ENCODE measurements at regions not wholly inside any gene's neighbourhood (a gene's known extent, or its start where the extent isn't known, plus 50 kb on each side); places are given as distances from the start of the nearest gene placed in this dataset.
A peak's percentile ranks its signal among the peaks of the same experiment; 100 is the strongest.

DNA sequence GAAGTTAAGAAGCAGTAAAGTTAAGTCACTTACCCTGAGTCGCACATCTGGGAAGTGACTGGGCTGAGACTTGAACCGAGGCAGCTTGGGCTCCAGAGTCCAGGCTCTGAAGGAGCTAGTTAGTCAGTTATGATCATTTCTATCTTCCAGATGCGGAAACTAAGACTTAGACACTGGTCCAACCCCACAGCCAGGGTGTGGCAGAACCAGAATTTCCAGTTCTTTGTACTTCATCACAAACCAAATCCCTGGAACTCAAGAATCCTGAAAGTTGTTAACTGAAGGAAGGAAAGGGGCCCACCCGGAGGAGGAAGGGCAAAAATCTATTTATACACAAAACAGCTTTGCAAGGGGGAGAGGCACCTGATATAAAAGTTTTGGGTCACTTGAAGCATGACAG is 389.9 kb downstream of the SHQ1 start:
- Histone ChIP-seq H3K27me3 (ENCODE audit: control insufficient read depth, insufficient read depth, low read length) (no peaks in the 10 kb centered on the region), H3K9ac (ENCODE audit: low read depth, low read length) (no peak overlapping the region), H3K36me3 (ENCODE audit: control insufficient read depth, insufficient read depth, low read length) (no peaks in the 10 kb centered on the region), H3K9me3 (ENCODE audit: control insufficient read depth, insufficient read depth, low read length) (no peaks in the 10 kb centered on the region), H3K4me1 (ENCODE audit: control insufficient read depth, insufficient read depth, low read length) (no peaks in the 10 kb centered on the region), H3K4me3 (ENCODE audit: low read depth, low read length) (no peak overlapping the region)

DNA sequence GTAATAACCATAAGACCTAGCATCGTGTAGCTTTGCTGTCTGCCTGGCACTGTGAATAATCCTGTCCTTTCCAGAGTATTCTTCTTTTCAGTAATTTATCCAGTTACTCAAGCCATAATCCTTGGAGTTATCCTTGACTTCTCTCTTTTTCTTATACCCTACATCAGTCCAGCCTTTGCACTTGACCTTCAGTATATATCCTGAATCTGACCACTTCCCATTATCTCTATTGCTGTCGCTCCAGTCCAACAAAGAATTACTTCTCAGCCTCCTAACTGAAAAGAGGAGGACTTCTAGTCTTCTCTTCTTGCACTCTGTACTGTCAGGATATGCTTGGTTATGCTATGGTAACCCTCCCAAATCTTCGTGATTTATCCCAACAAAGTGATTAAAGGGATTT is 393.8 kb downstream of the SHQ1 start:
- Histone ChIP-seq H3K4me3 (ENCODE audit: low read depth, low read length) (no peak overlapping the region), H3K9ac (ENCODE audit: low read depth, low read length) (no peak overlapping the region), H3K27me3 (ENCODE audit: control insufficient read depth, insufficient read depth, low read length) (peaks cover 5% of the 10 kb centered on the region), H3K4me1 (ENCODE audit: control insufficient read depth, insufficient read depth, low read length) (no peaks in the 10 kb centered on the region), H3K36me3 (ENCODE audit: control insufficient read depth, insufficient read depth, low read length) (no peaks in the 10 kb centered on the region), H3K9me3 (ENCODE audit: control insufficient read depth, insufficient read depth, low read length) (no peaks in the 10 kb centered on the region)

DNA sequence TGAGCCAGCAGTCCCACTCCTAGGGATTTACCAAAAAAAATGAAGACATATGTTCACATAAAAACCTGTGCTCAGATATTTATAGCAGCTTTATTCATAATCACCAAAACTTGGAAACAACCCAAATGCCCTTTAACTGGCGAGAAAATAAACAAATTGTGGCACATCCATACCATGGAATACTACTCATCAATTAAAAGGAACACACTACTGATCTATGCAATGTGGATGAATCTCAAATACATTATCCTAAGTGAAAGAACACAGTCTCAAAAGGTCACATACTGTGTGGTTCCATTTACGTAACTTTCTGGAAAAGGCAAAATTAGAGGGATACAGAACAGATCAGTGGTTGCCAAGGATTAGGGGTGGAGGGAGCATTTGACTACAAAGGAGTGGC is 394.5 kb downstream of the SHQ1 start:
- Histone ChIP-seq H3K4me1 (ENCODE audit: control insufficient read depth, insufficient read depth, low read length) (no peaks in the 10 kb centered on the region), H3K27me3 (ENCODE audit: control insufficient read depth, insufficient read depth, low read length) (peaks cover 9% of the 10 kb centered on the region), H3K4me3 (ENCODE audit: low read depth, low read length) (no peak overlapping the region), H3K9ac (ENCODE audit: low read depth, low read length) (no peak overlapping the region), H3K9me3 (ENCODE audit: control insufficient read depth, insufficient read depth, low read length) (no peaks in the 10 kb centered on the region), H3K36me3 (ENCODE audit: control insufficient read depth, insufficient read depth, low read length) (no peaks in the 10 kb centered on the region)

DNA sequence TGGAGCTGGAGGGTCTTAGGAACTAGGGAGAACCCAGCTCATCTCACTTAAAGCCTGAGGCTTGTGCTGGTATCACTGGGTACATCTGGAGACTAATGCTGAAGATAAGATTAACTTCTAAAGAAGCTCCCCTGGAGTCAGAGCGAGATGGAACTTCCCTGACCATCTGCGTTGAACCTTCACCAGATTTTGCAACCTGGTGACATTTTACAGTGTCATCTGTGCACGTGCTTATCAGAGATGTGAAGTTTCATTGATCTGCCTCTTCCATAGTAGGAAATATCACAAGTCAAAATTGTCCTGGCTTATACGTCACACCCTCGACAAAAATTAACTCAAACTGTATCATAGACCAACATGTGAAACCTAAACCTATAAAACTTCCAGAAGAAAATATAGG is 395.5 kb downstream of the SHQ1 start:
- Histone ChIP-seq H3K4me3 (ENCODE audit: low read depth, low read length) (no peak overlapping the region), H3K27me3 (ENCODE audit: control insufficient read depth, insufficient read depth, low read length) (peaks cover 18% of the 10 kb centered on the region), H3K4me1 (ENCODE audit: control insufficient read depth, insufficient read depth, low read length) (no peaks in the 10 kb centered on the region), H3K9ac (ENCODE audit: low read depth, low read length) (no peak overlapping the region), H3K9me3 (ENCODE audit: control insufficient read depth, insufficient read depth, low read length) (no peaks in the 10 kb centered on the region), H3K36me3 (ENCODE audit: control insufficient read depth, insufficient read depth, low read length) (no peaks in the 10 kb centered on the region)

DNA sequence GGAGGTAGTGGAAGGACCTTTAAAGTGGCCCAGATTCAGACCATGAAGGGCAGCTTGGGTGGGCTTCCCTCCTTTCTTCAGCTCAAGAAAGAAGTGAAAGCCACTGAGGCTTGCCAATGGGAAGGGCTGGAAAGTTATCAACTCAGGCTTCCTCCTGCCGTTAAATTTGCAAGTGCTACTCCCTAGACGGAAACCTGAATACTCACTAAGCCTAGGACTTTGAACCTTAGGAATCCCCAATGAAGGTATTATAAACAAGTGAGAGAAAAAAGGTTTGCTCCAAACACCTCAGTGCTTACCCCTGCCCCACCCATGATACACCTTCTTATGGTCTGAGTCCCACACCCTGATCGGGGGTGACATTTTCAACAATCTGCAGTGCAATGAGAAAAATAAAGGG is 396.4 kb downstream of the SHQ1 start:
- H3K9me3 ChIP-seq (ENCODE audit: control insufficient read depth, insufficient read depth, low read length) = no peaks in the 10 kb centered on the region
- no peaks in the 10 kb centered on the region for H3K4me1 ChIP-seq (ENCODE audit: control insufficient read depth, insufficient read depth, low read length)
- H3K9ac ChIP-seq (ENCODE audit: low read depth, low read length) = no peak overlapping the region
- H3K27me3 ChIP-seq (ENCODE audit: control insufficient read depth, insufficient read depth, low read length) = peaks cover 18% of the 10 kb centered on the region
- H3K4me3 ChIP-seq (ENCODE audit: low read depth, low read length) = no peak overlapping the region
- no peaks in the 10 kb centered on the region for H3K36me3 ChIP-seq (ENCODE audit: control insufficient read depth, insufficient read depth, low read length)

DNA sequence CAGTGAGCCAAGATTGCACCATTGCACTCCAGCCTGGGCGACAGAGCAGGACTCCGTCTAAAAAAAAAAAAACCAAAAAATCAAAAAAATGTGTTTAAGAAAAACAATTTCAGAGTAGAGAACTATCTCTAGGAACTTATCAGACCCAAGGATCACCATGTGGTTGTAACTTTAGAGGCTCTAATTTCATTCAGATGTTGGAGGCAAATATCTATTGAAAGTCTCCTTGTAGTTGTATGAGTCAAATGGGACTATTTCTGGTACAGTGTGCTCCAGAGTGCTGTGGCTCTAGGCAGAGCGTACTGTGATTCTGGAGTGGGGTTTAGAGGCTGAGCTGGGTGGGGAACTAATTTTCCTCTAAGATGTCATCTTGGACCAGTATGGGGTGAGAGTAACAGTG is 398.7 kb downstream of the SHQ1 start:
- peaks cover 18% of the 10 kb centered on the region for H3K27me3 ChIP-seq (ENCODE audit: control insufficient read depth, insufficient read depth, low read length)
- H3K9ac ChIP-seq (ENCODE audit: low read depth, low read length) = no peak overlapping the region
- no peaks in the 10 kb centered on the region for H3K4me1 ChIP-seq (ENCODE audit: control insufficient read depth, insufficient read depth, low read length)
- H3K9me3 ChIP-seq (ENCODE audit: control insufficient read depth, insufficient read depth, low read length) = no peaks in the 10 kb centered on the region
- H3K36me3 ChIP-seq (ENCODE audit: control insufficient read depth, insufficient read depth, low read length) = no peaks in the 10 kb centered on the region
- H3K4me3 ChIP-seq (ENCODE audit: low read depth, low read length) = no peak overlapping the region

DNA sequence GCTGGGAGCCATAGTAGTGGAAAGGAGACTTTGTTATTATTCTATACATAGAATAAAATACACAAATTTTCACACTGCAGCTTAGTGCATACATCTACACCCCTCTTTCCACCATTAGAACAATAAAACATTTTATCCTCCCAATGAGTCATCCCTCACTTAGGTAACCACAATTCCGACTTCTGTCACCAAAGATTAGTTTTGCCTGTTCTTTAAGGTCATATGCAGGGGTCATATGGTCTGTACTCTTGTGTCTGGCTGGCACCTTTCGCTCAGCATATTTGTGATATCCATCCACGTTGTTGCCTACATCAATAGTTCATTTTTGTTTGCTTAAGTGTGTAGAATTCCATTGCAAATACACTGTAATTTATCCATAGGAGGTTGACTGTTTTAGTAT is 399.4 kb downstream of the SHQ1 start:
- H3K27me3 ChIP-seq (ENCODE audit: control insufficient read depth, insufficient read depth, low read length) = peaks cover 18% of the 10 kb centered on the region
- H3K4me3 ChIP-seq (ENCODE audit: low read depth, low read length) = no peak overlapping the region
- H3K4me1 ChIP-seq (ENCODE audit: control insufficient read depth, insufficient read depth, low read length) = no peaks in the 10 kb centered on the region
- H3K9me3 ChIP-seq (ENCODE audit: control insufficient read depth, insufficient read depth, low read length) = no peaks in the 10 kb centered on the region
- no peaks in the 10 kb centered on the region for H3K36me3 ChIP-seq (ENCODE audit: control insufficient read depth, insufficient read depth, low read length)
- H3K9ac ChIP-seq (ENCODE audit: low read depth, low read length) = no peak overlapping the region

DNA sequence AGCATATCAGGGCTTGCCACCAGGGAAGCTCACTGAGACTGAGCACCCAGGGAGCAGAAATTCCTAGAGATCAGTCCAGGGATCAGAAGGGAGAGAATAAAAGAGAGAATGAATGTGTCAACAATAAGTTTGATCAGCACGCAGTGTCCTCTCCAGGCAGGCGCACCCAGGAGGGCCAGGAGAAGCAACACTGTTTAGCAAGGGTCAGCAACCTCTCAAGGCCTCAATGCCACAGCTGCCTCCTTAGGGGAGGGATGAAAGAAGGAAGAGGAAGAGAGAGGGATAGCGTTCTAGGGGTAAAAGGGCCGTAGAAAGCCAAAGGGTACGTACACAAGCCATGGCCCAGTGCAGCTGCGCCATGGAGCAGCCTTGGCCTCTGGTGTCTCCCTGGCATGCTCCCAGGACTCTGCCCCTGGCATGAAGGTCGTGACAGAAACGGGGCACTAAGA is 399.8 kb downstream of the SHQ1 start:
- H3K9ac ChIP-seq (ENCODE audit: low read depth, low read length) = no peak overlapping the region
- H3K4me1 ChIP-seq (ENCODE audit: control insufficient read depth, insufficient read depth, low read length) = no peaks in the 10 kb centered on the region
- peaks cover 18% of the 10 kb centered on the region for H3K27me3 ChIP-seq (ENCODE audit: control insufficient read depth, insufficient read depth, low read length)
- H3K36me3 ChIP-seq (ENCODE audit: control insufficient read depth, insufficient read depth, low read length) = no peaks in the 10 kb centered on the region
- no peaks in the 10 kb centered on the region for H3K9me3 ChIP-seq (ENCODE audit: control insufficient read depth, insufficient read depth, low read length)
- H3K4me3 ChIP-seq (ENCODE audit: low read depth, low read length) = no peak overlapping the region

DNA sequence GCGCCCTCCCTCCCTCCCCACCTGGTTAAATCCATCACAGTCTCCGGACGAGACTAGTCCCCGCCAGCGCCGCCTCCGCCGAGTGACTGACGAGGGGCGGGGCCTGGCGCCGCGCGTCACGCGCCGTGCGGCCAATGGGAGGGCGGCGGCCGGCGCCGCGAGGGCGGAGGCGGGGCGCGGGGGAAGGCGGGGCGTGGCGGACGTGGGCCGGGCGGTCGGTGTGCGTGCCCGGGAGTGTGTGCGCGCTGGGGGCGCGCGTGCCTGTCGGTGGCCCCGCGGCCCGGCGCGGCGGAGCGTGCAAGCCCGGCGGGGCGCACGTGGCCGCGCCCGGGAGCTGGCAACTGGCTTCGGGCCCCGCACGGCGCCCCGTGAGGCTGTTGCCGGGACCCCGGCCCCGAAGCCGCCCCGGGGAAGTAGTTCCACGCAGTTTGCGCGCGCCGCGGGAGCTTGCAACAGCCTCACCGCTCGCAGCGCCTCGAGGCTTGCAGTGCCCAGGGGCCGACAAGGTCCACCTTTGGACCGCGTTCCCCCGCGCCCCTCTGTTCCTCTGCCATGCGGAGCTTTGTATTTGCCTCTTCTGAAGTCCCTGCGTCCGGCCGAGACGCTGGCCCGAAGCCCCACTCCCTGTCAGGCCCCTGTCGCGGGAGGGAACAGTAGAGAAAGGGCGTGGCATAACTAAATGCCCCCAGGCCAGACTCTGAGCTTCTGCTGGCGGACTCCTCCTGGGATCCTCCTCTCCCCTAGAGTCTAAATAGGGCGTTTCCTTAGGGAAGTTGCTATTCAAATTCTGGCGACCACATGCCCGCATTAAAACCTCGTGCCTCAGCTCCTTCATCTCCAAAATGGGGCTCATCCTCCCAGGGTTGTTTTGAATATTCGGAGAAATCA is 400.9 kb downstream of the SHQ1 start:
- Histone ChIP-seq H3K36me3 (ENCODE audit: control insufficient read depth, insufficient read depth, low read length) (no peaks in the 10 kb centered on the region), H3K27me3 (ENCODE audit: control insufficient read depth, insufficient read depth, low read length) (peaks cover 15% of the 10 kb centered on the region), H3K9me3 (ENCODE audit: control insufficient read depth, insufficient read depth, low read length) (no peaks in the 10 kb centered on the region), H3K9ac (ENCODE audit: low read depth, low read length) (peak overlapping the region; percentile 84), H3K4me3 (ENCODE audit: low read depth, low read length) (peak overlapping the region; percentile 94), H3K4me1 (ENCODE audit: control insufficient read depth, insufficient read depth, low read length) (no peaks in the 10 kb centered on the region)

DNA sequence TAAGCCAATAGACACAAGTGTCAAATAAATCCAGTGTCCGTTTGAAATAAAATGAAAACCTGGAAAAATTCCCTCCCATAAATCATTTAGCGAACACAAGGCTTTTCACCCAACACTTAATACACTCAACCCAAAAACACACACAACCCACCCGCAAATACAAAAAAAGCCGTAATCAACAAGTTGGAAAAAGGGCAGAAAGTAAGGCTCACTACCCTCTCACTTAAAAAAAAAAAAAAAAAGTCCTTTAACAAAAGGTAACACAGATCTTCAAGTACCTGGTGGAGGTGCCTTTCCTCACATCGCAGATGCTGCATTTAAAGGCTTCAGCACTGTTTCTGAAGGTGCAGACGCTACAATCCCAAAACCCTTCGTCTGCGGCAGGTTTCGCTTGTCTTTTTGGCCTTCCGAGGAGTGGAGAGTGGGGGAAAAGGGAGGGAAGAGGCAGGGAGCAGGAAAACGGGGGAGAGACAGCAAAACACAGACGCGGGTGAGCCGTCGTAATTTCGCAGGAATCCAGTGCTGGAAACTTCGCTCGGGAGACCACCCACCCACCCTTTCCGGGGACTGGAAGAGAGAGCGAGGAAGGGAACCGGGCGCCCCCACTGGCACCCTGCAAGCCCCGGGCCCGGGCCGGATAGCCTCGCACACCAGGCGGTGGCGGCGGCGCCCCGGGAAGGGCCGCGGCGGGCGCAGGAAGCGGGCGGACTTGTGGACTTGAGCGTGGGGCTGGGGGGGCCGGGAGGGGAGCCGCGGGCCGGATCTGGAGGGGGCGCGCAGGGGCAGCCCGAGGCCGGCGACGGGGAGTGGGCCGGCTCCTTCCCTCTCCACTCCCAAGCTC is 401.8 kb downstream of the SHQ1 start, which contains the start of gene RYBP:
Gene RYBP (minus strand): TSS at position 404 of the 841 bp plus-strand sequence.
- H3K9ac ChIP-seq (ENCODE audit: low read depth, low read length) = peak within 1 kb of the TSS; percentile 84
- peak within 1 kb of the TSS; percentile 94 for H3K4me3 ChIP-seq (ENCODE audit: low read depth, low read length)
- no peaks in the 10 kb centered on the region for H3K4me1 ChIP-seq (ENCODE audit: control insufficient read depth, insufficient read depth, low read length)
- peaks cover 15% of the 10 kb centered on the region for H3K27me3 ChIP-seq (ENCODE audit: control insufficient read depth, insufficient read depth, low read length)
- no peaks in the 10 kb centered on the region for H3K36me3 ChIP-seq (ENCODE audit: control insufficient read depth, insufficient read depth, low read length)
- H3K9me3 ChIP-seq (ENCODE audit: control insufficient read depth, insufficient read depth, low read length) = no peaks in the 10 kb centered on the region

DNA sequence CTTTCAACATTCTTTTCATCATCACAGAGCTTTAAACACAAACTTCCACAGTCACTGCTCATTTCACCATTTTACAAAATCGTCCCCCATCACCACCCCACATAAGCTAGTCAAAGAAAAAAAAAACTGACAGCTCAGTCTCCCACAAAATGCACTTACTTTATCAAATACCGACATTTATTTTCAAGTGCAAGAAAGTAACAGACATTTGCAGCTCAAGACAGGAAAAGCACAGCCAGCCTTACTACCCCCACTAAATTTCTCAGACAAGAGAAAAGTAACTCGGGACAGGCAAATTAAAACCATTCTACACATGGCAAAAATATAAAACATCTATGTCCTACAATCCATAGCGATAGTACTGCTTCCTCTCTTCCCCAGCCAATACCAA is 402.4 kb downstream of the SHQ1 start:
- peaks cover 2% of the 10 kb centered on the region for H3K4me1 ChIP-seq (ENCODE audit: control insufficient read depth, insufficient read depth, low read length)
- peak overlapping the region; percentile 84 for H3K9ac ChIP-seq (ENCODE audit: low read depth, low read length)
- no peaks in the 10 kb centered on the region for H3K36me3 ChIP-seq (ENCODE audit: control insufficient read depth, insufficient read depth, low read length)
- no peaks in the 10 kb centered on the region for H3K9me3 ChIP-seq (ENCODE audit: control insufficient read depth, insufficient read depth, low read length)
- H3K4me3 ChIP-seq (ENCODE audit: low read depth, low read length) = peak overlapping the region; percentile 94
- peaks cover 13% of the 10 kb centered on the region for H3K27me3 ChIP-seq (ENCODE audit: control insufficient read depth, insufficient read depth, low read length)
